IgD-negative memory B cell (primary cell): ENCODE measurements at regions not wholly inside any gene's neighbourhood (a gene's known extent, or its start where the extent isn't known, plus 50 kb on each side); places are given as distances from the start of the nearest gene placed in this dataset.

Source experiments
- H3K27ac Mint-ChIP-seq, 3 donors: one replicate each; pipeline ENCODE4 v1.8.0; 2020 to 2022; ENCODE audit warnings: mild to moderate bottlenecking in 3 of 3, mixed read lengths in 3 of 3, moderate library complexity in 1 of 3
- H3K27me3 Mint-ChIP-seq: one replicate; pipeline ENCODE4 v1.8.0; 2021; ENCODE audit warnings: mixed read lengths
- H3K36me3 Mint-ChIP-seq: one replicate; pipeline ENCODE4 v1.8.0; 2020; ENCODE audit warnings: mild to moderate bottlenecking, mixed read lengths
- H3K4me1 Mint-ChIP-seq, 3 donors: one replicate each; pipeline ENCODE4 v1.8.0; 2020 to 2022; ENCODE audit warnings: mixed read lengths in 3 of 3, mild to moderate bottlenecking in 1 of 3
- H3K4me3 Mint-ChIP-seq, 4 donors: one replicate each; pipeline ENCODE4 v1.8.0; 2020 to 2022; ENCODE audit warnings: mild to moderate bottlenecking in 4 of 4, mixed read lengths in 4 of 4, moderate library complexity in 3 of 4
- H3K9me3 Mint-ChIP-seq, 3 donors: one replicate each; pipeline ENCODE4 v1.8.0; 2020 to 2021; ENCODE audit warnings: mixed read lengths in 3 of 3, mild to moderate bottlenecking in 1 of 3

GRCh38 chr5:154107010-154107409, 68.2 kb downstream of the MFAP3 start:
- Mint-ChIP-seq H3K4me3 (no peak overlapping the region), H3K9me3 (peaks cover 3 to 5% (median 4%) of the 10 kb centered on the region in 3 donors), H3K36me3 (no peaks in the 10 kb centered on the region), H3K27ac (no peak overlapping the region), H3K27me3 (peaks cover 19% of the 10 kb centered on the region), H3K4me1 (peaks cover 0 to 6% (median 6%) of the 10 kb centered on the region in 3 donors)

- Mint-ChIP-seq H3K4me1 (peaks cover 0 to 9% (median 6%) of the 10 kb centered on the region in 3 donors), H3K36me3 (no peaks in the 10 kb centered on the region), H3K9me3 (peaks cover 3 to 5% (median 4%) of the 10 kb centered on the region in 3 donors), H3K27ac (no peak overlapping the region), H3K27me3 (peaks cover 21% of the 10 kb centered on the region), H3K4me3 (no peak overlapping the region)
Measured at GRCh38 chr5:154107756-154108155, 69.0 kb downstream of the MFAP3 start.

- Mint-ChIP-seq H3K36me3 (no peaks in the 10 kb centered on the region), H3K9me3 (peaks cover 3 to 5% (median 4%) of the 10 kb centered on the region in 3 donors), H3K27me3 (peaks cover 23% of the 10 kb centered on the region), H3K4me1 (peaks cover 0 to 9% (median 6%) of the 10 kb centered on the region in 3 donors), H3K4me3 (no peak overlapping the region), H3K27ac (no peak overlapping the region)
Measured at GRCh38 chr5:154109416-154110106, 70.8 kb downstream of the MFAP3 start.

- H3K9me3 Mint-ChIP-seq, result peaks cover 2 to 3% (median 3%) of the 10 kb centered on the region in 3 donors
- H3K36me3 Mint-ChIP-seq, result no peaks in the 10 kb centered on the region
- peaks cover 28% of the 10 kb centered on the region for H3K27me3 Mint-ChIP-seq
- no peak overlapping the region for H3K27ac Mint-ChIP-seq
- peaks cover 0 to 9% (median 6%) of the 10 kb centered on the region in 3 donors for H3K4me1 Mint-ChIP-seq
- no peak overlapping the region for H3K4me3 Mint-ChIP-seq
Measured at GRCh38 chr5:154110107-154110453, 71.3 kb downstream of the MFAP3 start.

- H3K27ac Mint-ChIP-seq, result no peak overlapping the region
- H3K9me3 Mint-ChIP-seq, result peaks cover 0 to 1% (median 0%) of the 10 kb centered on the region in 3 donors
- peaks cover 0 to 7% (median 6%) of the 10 kb centered on the region in 3 donors for H3K4me1 Mint-ChIP-seq
- no peaks in the 10 kb centered on the region for H3K36me3 Mint-ChIP-seq
- H3K27me3 Mint-ChIP-seq, result peaks cover 24% of the 10 kb centered on the region
- no peak overlapping the region for H3K4me3 Mint-ChIP-seq
Measured at GRCh38 chr5:154110716-154111115, 71.9 kb downstream of the MFAP3 start.

- Mint-ChIP-seq H3K36me3 (no peaks in the 10 kb centered on the region), H3K4me1 (peaks cover 0 to 7% (median 6%) of the 10 kb centered on the region in 3 donors), H3K4me3 (no peak overlapping the region), H3K9me3 (no peaks in the 10 kb centered on the region), H3K27ac (no peak overlapping the region), H3K27me3 (peaks cover 24% of the 10 kb centered on the region)
Measured at GRCh38 chr5:154111214-154111613, 72.4 kb downstream of the MFAP3 start.

GRCh38 chr5:154112255-154112654, 73.5 kb downstream of the MFAP3 start:
- no peak overlapping the region for H3K4me3 Mint-ChIP-seq
- no peaks in the 10 kb centered on the region for H3K9me3 Mint-ChIP-seq
- peaks cover 0 to 7% (median 6%) of the 10 kb centered on the region in 3 donors for H3K4me1 Mint-ChIP-seq
- no peaks in the 10 kb centered on the region for H3K36me3 Mint-ChIP-seq
- H3K27me3 Mint-ChIP-seq, result peaks cover 25% of the 10 kb centered on the region
- H3K27ac Mint-ChIP-seq, result no peak overlapping the region

- Mint-ChIP-seq H3K4me3 (no peak overlapping the region), H3K9me3 (no peaks in the 10 kb centered on the region), H3K4me1 (peaks cover 10 to 17% (median 11%) of the 10 kb centered on the region in 3 donors), H3K36me3 (no peaks in the 10 kb centered on the region), H3K27me3 (peaks cover 25% of the 10 kb centered on the region), H3K27ac (no peak overlapping the region)
Measured at GRCh38 chr5:154115291-154115690, 75.2 kb upstream of the GALNT10 start.

- Mint-ChIP-seq H3K36me3 (no peaks in the 10 kb centered on the region), H3K27me3 (peaks cover 27% of the 10 kb centered on the region)
Measured at GRCh38 chr5:154117050-154117449, 73.5 kb upstream of the GALNT10 start.

GRCh38 chr5:154117930-154118329, 72.6 kb upstream of the GALNT10 start:
- H3K36me3 Mint-ChIP-seq, result no peaks in the 10 kb centered on the region
- H3K27me3 Mint-ChIP-seq, result peaks cover 31% of the 10 kb centered on the region
- peak overlapping the region in 1 of 4 donors; percentile 32 for H3K4me3 Mint-ChIP-seq
- H3K27ac Mint-ChIP-seq, result no peak overlapping the region
- H3K9me3 Mint-ChIP-seq, result peaks cover 0 to 4% (median 0%) of the 10 kb centered on the region in 3 donors
- peaks cover 7 to 17% (median 8%) of the 10 kb centered on the region in 3 donors for H3K4me1 Mint-ChIP-seq

More at GRCh38 chr5:154117050-154117449, 73.5 kb upstream of the GALNT10 start:
- Mint-ChIP-seq H3K4me3 (no peak overlapping the region), H3K9me3 (peaks cover 0 to 4% (median 0%) of the 10 kb centered on the region in 3 donors), H3K27ac (no peak overlapping the region), H3K4me1 (peaks cover 8 to 17% (median 10%) of the 10 kb centered on the region in 3 donors)

GRCh38 chr5:154118385-154118784, 72.1 kb upstream of the GALNT10 start:
- Mint-ChIP-seq H3K27me3 (peaks cover 34% of the 10 kb centered on the region), H3K4me3 (peak overlapping the region in 2 of 4 donors; percentile 24 to 32), H3K36me3 (no peaks in the 10 kb centered on the region), H3K4me1 (peaks cover 7 to 17% (median 8%) of the 10 kb centered on the region in 3 donors), H3K27ac (no peak overlapping the region), H3K9me3 (peaks cover 0 to 5% (median 2%) of the 10 kb centered on the region in 3 donors)

- Mint-ChIP-seq H3K4me1 (peaks cover 7 to 17% (median 8%) of the 10 kb centered on the region in 3 donors), H3K36me3 (no peaks in the 10 kb centered on the region), H3K27me3 (peaks cover 33% of the 10 kb centered on the region), H3K9me3 (peaks cover 0 to 7% (median 5%) of the 10 kb centered on the region in 3 donors), H3K4me3 (peak overlapping the region in 1 of 4 donors; percentile 24), H3K27ac (no peak overlapping the region)
Measured at GRCh38 chr5:154118893-154119336, 71.6 kb upstream of the GALNT10 start.

GRCh38 chr5:154129013-154129412, 61.5 kb upstream of the GALNT10 start:
- Mint-ChIP-seq H3K36me3 (no peaks in the 10 kb centered on the region), H3K27ac (no peak overlapping the region), H3K4me1 (peaks cover 0 to 2% (median 0%) of the 10 kb centered on the region in 3 donors), H3K27me3 (peaks cover 23% of the 10 kb centered on the region), H3K9me3 (peaks cover 0 to 5% (median 4%) of the 10 kb centered on the region in 3 donors), H3K4me3 (no peak overlapping the region)

- Mint-ChIP-seq H3K27ac (no peak overlapping the region), H3K9me3 (peaks cover 0 to 3% (median 3%) of the 10 kb centered on the region in 3 donors), H3K27me3 (peaks cover 17% of the 10 kb centered on the region), H3K36me3 (no peaks in the 10 kb centered on the region), H3K4me1 (peaks cover 0 to 2% (median 0%) of the 10 kb centered on the region in 3 donors), H3K4me3 (no peak overlapping the region)
Measured at GRCh38 chr5:154129921-154130320, 60.6 kb upstream of the GALNT10 start.

GRCh38 chr5:154131817-154132216, 58.7 kb upstream of the GALNT10 start:
- Mint-ChIP-seq H3K27ac (no peak overlapping the region), H3K4me3 (no peak overlapping the region), H3K9me3 (peaks cover 0 to 2% (median under 1%) of the 10 kb centered on the region in 3 donors), H3K27me3 (peaks cover 11% of the 10 kb centered on the region), H3K36me3 (no peaks in the 10 kb centered on the region), H3K4me1 (peaks cover 0 to under 1% (median 0%) of the 10 kb centered on the region in 3 donors)
